ENCODE measurements at regions not wholly inside any gene's neighbourhood (a gene's known extent, or its start where the extent isn't known, plus 50 kb on each side); places are given as distances from the start of the nearest gene placed in this dataset.
"Not testable (repeated sequence)": the region's sequence is repeated elsewhere in the genome, so short reads cannot be mapped to it uniquely, and the experiment has no call there.

GRCh38 chr7:65770473-65771225, 102.2 kb upstream of the VKORC1L1 start:
- intact Hi-C loops (cut with DNase I); H3K36me3 ChIP-seq (replicated peaks in 1 of 2; ENCODE audit: insufficient read depth in 1 of 2, low read depth in 2 of 2); H3K4me1 ChIP-seq; H3K27me3 ChIP-seq; H3K9me3 ChIP-seq: not testable (repeated sequence)
- WGBS, 2 donors = 2 to 7% methylated on average over 18 to 39 of the region's 44 CpGs
- Histone ChIP-seq H3K27ac (peak overlapping the region; percentile 86 to 91 (median 90)), H3K4me3 (peak overlapping the region; percentile 31 to 58)
- DNase-seq (peak; percentile 95 to 98 (median 98)), ATAC-seq (peak; percentile 98)
- TF ChIP-seq, protein P1, sequence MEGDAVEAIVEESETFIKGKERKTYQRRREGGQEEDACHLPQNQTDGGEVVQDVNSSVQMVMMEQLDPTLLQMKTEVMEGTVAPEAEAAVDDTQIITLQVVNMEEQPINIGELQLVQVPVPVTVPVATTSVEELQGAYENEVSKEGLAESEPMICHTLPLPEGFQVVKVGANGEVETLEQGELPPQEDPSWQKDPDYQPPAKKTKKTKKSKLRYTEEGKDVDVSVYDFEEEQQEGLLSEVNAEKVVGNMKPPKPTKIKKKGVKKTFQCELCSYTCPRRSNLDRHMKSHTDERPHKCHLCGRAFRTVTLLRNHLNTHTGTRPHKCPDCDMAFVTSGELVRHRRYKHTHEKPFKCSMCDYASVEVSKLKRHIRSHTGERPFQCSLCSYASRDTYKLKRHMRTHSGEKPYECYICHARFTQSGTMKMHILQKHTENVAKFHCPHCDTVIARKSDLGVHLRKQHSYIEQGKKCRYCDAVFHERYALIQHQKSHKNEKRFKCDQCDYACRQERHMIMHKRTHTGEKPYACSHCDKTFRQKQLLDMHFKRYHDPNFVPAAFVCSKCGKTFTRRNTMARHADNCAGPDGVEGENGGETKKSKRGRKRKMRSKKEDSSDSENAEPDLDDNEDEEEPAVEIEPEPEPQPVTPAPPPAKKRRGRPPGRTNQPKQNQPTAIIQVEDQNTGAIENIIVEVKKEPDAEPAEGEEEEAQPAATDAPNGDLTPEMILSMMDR (IDR thresholded peaks at IDR 0.05) = peak in 2 of 7 experiments; percentile 2 to 17
- peak; percentile 59 to 90 (median 83) for TF ChIP-seq POLR2A (IDR thresholded peaks at IDR 0.05)

- H3K27me3 ChIP-seq; H3K36me3 ChIP-seq (replicated peaks in 1 of 2; ENCODE audit: insufficient read depth in 1 of 2, low read depth in 2 of 2); intact Hi-C loops (cut with DNase I); H3K9me3 ChIP-seq; H3K4me1 ChIP-seq: not testable (repeated sequence)
- 78 to 87% methylated on average over 17 of the region's 17 CpGs for WGBS, 2 donors
- Histone ChIP-seq H3K27ac (peak overlapping the region; percentile 86 to 91 (median 90)), H3K4me3 (peak overlapping the region in 1 of 2 donors; percentile 31)
- DNase-seq = peak in 1 of 4 donors; percentile 21
- TF ChIP-seq, protein P1 (IDR thresholded peaks at IDR 0.05) = peak in 1 of 7 experiments; percentile 4
- peak; percentile 2 for ATAC-seq
Observed at GRCh38 chr7:65771226-65771569, 101.7 kb upstream of the VKORC1L1 start.

GRCh38 chr7:65776677-65777076, 96.2 kb upstream of the VKORC1L1 start:
- not testable (repeated sequence) for ATAC-seq

DNA sequence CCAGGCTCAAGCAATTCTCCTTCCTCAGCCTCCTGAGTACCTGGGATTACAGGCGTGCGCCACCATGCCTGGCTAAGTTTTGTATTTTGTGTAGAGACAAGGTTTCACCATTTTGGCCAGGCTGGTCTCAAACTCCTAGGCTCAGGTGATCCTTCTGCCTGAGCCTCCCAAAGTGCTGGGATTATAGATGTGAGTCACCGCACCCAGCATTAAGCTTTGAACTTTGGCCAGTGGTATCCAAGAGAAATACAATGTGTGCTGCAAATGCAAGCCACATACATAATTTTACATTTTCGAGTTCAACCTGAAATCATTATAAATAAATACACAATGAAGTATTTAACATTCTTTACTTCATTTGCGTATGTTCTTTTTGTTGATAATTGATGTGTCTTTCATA, 82.9 kb upstream of the VKORC1L1 start:
- H3K4me1 ChIP-seq; ATAC-seq; DNase-seq; H3K36me3 ChIP-seq (replicated peaks in 1 of 2; ENCODE audit: insufficient read depth in 1 of 2, low read depth in 2 of 2); H3K27me3 ChIP-seq; intact Hi-C loops (cut with DNase I); H3K9me3 ChIP-seq; H3K27ac ChIP-seq; H3K4me3 ChIP-seq: not testable (repeated sequence)
- 93 to 97% methylated on average over 3 to 5 of the region's 5 CpGs for WGBS, 2 donors

More at GRCh38 chr7:65776677-65777076, 96.2 kb upstream of the VKORC1L1 start:
- H3K9me3 ChIP-seq; H3K36me3 ChIP-seq (replicated peaks in 1 of 2; ENCODE audit: insufficient read depth in 1 of 2, low read depth in 2 of 2); H3K4me3 ChIP-seq; H3K4me1 ChIP-seq; H3K27ac ChIP-seq; H3K27me3 ChIP-seq; intact Hi-C loops (cut with DNase I); DNase-seq: not testable (repeated sequence)
- WGBS, 2 donors = 81 to 85% methylated on average over 6 of the region's 6 CpGs

- intact Hi-C loops (cut with DNase I) = not testable (repeated sequence)
- WGBS, 2 donors = 75% methylated on average over 1 of the region's 1 CpG; no CpG with 5 or more reads in 1 of the 2 donors
Observed at GRCh38 chr7:65791788-65792187, 81.1 kb upstream of the VKORC1L1 start.

DNA sequence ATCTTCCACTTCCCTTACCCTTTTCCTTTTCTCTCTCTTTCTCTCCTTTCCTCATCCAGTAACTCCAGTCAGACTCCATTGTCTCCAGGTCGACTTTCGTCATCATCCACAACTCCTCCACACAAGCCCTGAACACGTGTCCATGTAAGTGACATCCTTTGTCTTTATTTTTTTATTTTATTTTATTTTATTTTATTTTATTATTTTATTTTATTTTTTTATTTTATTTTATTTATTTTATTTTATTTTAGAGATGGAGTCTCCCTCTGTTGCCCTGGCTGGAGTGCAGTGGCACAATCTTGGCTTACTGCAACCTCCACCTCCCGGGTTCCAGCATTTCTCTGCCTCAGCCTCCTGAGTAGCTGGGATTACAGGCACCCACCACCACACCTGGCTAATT, 80.1 kb upstream of the VKORC1L1 start:
- H3K27ac ChIP-seq; H3K36me3 ChIP-seq (replicated peaks in 1 of 2; ENCODE audit: insufficient read depth in 1 of 2, low read depth in 2 of 2); H3K4me3 ChIP-seq; DNase-seq; H3K9me3 ChIP-seq; ATAC-seq; H3K27me3 ChIP-seq; H3K4me1 ChIP-seq; intact Hi-C loops (cut with DNase I): not testable (repeated sequence)
- 92 to 93% methylated on average over 4 of the region's 4 CpGs for WGBS, 2 donors

More at GRCh38 chr7:65791788-65792187, 81.1 kb upstream of the VKORC1L1 start:
- H3K9me3 ChIP-seq; H3K36me3 ChIP-seq (replicated peaks in 1 of 2; ENCODE audit: insufficient read depth in 1 of 2, low read depth in 2 of 2); H3K27ac ChIP-seq; H3K27me3 ChIP-seq; DNase-seq; H3K4me3 ChIP-seq; H3K4me1 ChIP-seq; ATAC-seq: not testable (repeated sequence)

DNA sequence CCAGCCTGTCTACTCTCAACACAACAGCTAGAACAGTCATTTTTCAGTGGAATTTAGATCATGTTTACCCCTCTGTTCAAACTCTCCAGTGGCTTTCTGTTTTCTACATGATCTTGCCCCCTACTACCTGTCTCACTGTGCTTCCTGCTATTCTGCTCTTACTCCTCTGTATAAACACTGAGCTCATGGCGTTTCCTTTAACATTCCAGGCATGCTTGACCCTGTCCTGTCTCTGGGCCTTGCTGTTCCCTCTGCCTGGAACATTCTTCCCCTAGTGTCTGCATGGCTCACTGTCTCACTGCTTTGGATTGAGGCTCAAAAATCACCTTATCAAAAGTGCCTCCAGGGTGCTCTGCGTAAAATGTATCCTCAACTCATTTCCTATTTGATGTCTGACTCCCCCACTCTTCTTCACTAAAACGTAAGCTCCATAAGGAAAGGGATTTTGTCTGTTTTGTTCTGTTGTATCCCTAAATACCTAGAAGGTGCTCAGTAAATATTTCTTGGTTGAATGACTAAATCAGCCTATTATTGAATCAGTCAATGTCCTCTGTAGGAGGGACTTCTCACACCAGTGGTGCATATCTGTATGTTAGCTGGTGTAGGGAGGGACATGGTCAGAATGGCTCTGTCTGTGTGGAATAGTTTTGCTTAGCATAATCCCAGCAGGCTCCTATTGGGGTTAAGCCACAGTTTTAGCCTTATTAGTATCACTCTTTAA, 78.0 kb upstream of the VKORC1L1 start:
- H3K27ac ChIP-seq; H3K27me3 ChIP-seq; intact Hi-C loops (cut with DNase I); H3K4me1 ChIP-seq; H3K4me3 ChIP-seq; H3K9me3 ChIP-seq; DNase-seq; H3K36me3 ChIP-seq (replicated peaks in 1 of 2; ENCODE audit: insufficient read depth in 1 of 2, low read depth in 2 of 2); ATAC-seq: not testable (repeated sequence)
- 70 to 74% methylated on average over 3 of the region's 3 CpGs for WGBS, 2 donors

GRCh38 chr7:65795392-65795716, 77.5 kb upstream of the VKORC1L1 start:
- intact Hi-C loops (cut with DNase I) = not testable (repeated sequence)

More at GRCh38 chr7:65795392-65795716, 77.5 kb upstream of the VKORC1L1 start:
- H3K9me3 ChIP-seq; H3K27me3 ChIP-seq; H3K36me3 ChIP-seq (replicated peaks in 1 of 2; ENCODE audit: insufficient read depth in 1 of 2, low read depth in 2 of 2); DNase-seq; ATAC-seq; H3K4me1 ChIP-seq; H3K4me3 ChIP-seq; H3K27ac ChIP-seq: not testable (repeated sequence)
- 88 to 91% methylated on average over 4 of the region's 4 CpGs for WGBS, 2 donors

Measured in body of pancreas (tissue), 4 donors.